GM11168 (cell line): ENCODE measurements at regions not wholly inside any gene's neighbourhood (a gene's known extent, or its start where the extent isn't known, plus 50 kb on each side); places are given as distances from the start of the nearest gene placed in this dataset.

Experiments
- in situ Hi-C: fragments of 300-500 bp; cut with MboI; formaldehyde crosslinking; loops from one replicate; pipeline ENCODE4 v1.12.0; 2022; ENCODE audit warnings: low sequenced_read_pairs; ENCODE audit not compliant: unreplicated experiment

GRCh38 chr10:90975096-90975495, 54.2 kb upstream of the ANKRD1 start:
- in situ Hi-C loops = no loop called here

GRCh38 chr10:90977162-90977854, 56.4 kb upstream of the ANKRD1 start:
- in situ Hi-C loops = no loop called here

- in situ Hi-C loops = no loop called here
Observed at GRCh38 chr10:90977855-90978486, 57.1 kb upstream of the ANKRD1 start.

GRCh38 chr10:90982406-90983008, 61.6 kb upstream of the ANKRD1 start:
- in situ Hi-C loops = no loop called here

DNA sequence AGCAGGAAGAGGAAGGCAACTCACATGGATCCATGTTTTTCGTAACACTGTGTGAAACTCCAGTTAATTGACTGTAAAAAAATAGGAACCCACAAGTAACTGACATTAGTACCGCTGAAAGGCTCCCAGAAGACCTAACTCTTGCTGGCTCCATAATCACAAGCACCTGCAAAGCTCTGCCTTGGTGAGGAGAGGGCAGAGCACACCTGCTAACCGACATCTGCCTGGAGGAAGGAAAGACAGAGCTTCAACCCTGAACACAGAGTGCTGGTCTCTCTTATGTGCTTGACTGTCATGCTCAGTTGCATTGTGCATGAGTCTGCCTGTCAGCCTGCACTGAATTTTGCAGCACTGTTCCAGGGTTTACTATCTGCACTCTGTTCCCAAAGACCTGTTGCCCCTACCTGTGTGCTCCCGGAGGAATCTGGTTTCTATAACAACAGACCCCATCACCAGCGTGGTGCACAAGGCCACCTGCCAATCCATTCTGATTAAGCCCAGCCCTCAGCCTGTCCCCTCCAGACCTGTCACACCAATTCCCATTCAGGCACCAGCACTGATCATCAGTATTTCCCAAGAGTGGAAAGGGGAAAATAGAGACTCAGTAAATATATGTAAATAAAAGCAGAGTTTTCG, 63.1 kb upstream of the ANKRD1 start:
- in situ Hi-C loops = no loop called here

DNA sequence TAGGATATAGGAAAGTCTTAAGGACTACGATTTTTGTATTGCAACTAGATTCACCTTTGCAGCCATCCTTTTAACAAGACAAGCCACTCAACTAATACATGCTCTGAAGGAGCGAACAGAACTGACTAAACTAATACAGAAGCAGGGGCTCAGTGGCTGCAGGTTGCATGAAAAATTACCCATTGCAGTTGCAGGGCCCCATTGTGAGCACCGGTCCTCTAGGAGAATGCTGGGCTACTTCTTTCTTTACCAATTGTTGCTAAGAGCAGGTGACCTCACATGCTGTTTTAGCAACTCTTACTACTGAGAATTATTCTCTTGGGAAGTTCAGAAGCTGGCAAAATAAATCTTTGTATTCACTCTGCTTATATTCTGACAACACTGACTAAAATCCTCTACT, 64.0 kb upstream of the ANKRD1 start:
- in situ Hi-C loops = no loop called here

- in situ Hi-C loops = no loop called here
Observed at GRCh38 chr10:90985321-90985933, 64.5 kb upstream of the ANKRD1 start.

DNA sequence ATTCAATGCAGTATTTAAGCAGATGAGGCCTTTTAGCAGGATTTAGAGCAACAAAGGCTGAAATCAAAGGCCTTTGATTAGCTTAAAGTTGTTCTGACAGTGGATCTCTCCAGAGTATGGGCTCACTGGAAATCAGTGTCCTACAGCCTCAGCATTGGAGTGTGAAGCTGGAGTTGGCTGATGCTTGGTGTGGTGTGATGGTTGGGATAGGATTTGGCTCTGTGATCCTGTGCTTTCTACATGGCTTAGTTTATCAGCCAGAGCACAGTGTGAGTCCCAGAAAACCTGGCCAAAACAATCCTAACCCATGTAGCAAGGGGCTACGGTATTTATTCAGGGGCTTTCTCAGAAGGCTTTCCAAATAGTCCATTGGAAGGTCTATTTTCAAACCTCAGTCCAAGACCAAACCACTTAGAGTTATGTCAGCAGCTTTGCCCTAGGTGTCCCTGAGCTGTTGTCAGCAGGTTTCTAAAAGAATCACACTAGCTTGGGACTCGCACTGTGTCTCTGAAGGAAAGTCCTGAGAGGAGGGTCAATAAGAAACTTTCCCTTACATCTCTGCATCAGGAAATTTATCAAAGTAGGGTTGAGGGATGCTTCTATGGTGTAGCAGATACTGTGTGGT, 65.4 kb upstream of the ANKRD1 start:
- in situ Hi-C loops = no loop called here

- in situ Hi-C loops = no loop called here
Observed at GRCh38 chr10:90986870-90987269, 66.0 kb upstream of the ANKRD1 start.

DNA sequence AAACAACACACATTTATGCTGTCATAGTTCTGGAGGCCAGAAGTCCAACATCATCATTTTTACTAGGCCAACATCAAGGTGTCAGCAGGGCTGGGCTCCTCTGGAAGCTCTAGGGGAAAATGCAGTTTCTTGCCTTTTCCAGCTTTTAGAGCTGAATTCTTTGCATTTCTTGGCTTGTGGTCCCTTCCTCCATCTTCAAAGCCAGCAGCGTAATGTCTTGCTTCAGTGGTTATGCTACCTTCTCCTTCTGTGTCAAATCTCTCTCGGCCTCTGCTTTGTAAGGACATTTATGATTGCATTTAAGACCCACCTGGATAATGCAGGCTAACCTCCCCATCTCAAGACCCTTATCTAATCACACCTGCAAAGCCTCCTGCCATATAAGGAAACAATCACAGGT, 66.5 kb upstream of the ANKRD1 start:
- in situ Hi-C loops = no loop called here

DNA sequence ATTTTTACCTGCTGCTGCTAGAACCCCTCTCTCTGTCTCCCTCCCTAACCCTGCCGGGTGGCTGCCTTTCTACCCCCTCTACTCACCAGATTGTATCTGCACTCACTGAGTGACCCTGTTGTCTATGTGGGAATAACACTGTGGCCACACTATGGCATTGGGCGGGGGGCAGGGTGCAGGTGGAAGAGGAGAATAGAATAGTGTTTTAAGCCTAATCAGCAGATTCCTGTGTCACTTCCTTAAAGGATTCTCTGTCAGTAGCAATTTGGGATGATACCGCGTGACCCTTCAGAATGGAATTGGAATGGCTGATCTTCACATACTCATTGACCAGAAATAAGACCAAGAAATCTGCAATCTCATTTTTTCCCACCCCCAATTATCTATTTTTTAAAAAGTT, 67.1 kb upstream of the ANKRD1 start:
- in situ Hi-C loops = no loop called here

DNA sequence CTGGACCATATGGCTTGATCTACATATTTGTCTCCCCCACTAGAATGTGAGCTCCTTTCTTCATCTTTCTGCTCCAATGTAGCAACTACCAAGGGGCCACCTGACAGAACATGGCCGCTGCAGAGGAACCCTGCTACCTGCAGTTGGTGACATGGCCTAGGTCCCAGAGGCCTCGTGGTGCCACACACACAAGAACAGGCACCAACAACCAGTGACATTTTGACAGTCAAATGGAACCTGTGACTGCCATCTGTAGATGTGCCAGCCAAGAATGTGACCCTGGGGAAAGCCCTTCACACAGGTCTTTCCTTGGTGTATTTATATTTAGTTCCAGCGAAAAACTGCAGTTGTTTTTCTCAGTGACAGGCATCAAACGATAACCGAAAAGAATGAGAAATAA, 67.9 kb upstream of the ANKRD1 start:
- in situ Hi-C loops = no loop called here

- in situ Hi-C loops = no loop called here
Observed at GRCh38 chr10:90989378-90989777, 68.5 kb upstream of the ANKRD1 start.

GRCh38 chr10:90992462-90992861, 71.6 kb upstream of the ANKRD1 start:
- in situ Hi-C loops = no loop called here

DNA sequence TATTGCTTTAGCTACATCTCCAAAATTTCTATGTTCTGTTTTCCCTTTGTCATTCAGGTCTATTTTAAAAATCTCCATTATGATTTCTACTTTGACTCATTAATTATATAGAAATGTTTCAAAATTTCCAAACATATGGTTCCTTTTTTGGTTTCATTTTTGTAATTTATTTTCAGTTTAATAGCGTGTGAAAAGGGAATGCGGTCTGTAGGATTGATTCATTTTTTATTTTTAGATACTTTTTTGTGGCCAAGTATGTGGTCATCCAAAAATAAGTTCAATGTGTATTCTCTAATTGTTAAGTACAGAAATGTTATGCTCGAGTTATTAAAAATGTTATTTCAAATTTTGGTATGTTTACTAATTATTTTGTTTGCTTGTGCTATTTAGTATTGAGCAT, 72.5 kb upstream of the ANKRD1 start:
- in situ Hi-C loops = no loop called here

- in situ Hi-C loops = no loop called here
Observed at GRCh38 chr10:90997670-90998069, 76.8 kb upstream of the ANKRD1 start.

DNA sequence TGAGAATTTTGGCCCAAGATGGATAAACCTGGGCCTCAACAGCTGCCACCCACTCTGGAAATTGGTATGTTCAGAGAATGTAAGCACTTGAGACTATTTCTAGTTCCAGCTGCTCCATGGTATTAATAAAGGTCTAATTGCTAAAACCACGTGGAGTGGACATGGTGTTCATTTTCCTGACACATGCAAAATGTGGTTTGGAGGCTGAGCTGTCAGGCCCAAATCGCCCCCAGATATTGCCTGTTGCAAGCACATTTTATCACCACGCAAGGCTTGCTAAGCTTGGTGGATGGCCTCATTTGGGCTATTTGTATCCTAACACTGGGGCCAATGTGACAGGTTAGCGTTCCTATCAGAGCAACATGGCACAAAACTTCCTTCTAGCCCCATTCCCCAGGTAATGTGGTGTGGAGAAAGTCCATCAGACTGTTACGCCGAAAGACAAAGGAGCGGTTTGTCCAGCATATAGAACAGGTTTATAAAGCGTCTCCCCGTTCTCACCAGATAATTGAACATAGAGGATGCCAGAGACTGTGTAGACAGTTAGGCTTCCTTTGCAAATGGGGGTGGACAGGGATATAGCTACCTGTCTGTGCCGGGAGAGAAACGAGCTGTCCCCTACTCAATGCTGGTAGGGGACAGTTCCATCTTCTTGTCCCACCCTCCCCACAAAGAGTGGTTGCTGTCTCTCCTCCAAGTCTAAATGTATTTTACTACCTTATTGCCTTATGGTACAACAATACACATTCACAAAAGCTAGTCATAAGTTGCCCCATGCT, 78.0 kb upstream of the ANKRD1 start:
- in situ Hi-C loops = no loop called here

DNA sequence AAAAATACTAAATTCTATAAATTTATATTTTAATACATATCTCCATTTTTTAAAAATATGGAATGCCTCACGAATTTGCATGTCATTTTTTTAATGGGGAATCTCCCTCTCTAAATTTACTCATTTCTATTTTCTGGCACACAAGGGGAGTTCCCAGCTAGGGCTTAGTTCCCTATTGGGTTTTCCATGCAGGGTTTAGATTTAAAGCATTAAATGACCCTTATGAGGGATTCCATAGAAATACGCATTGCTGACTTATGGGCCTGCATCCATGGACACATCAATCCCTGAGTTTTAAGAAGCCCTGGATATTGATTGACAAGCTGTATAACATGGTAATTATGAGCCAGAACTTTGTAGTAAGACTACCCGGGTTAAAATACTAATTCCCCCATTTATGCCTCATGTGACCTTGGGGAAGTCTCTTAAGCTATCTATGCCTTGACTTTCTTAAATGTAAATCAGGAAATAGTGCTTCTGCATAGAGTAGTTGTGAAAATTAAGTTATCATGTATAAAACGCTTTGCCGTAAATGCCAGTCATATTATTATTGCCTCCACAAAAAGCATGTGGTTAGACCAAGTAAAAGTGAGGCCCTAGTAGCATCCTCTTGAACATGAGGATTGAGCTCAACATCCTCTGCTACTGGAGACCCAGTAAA, 78.8 kb upstream of the ANKRD1 start:
- in situ Hi-C loops = no loop called here

- in situ Hi-C loops = no loop called here
Observed at GRCh38 chr10:91000470-91000869, 79.6 kb upstream of the ANKRD1 start.
